B cell (primary cell): ENCODE measurements at regions not wholly inside any gene's neighbourhood (a gene's known extent, or its start where the extent isn't known, plus 50 kb on each side); places are given as distances from the start of the nearest gene placed in this dataset.

ENCODE experiments used
- EZH2 ChIP-seq: IDR thresholded peaks from 2 replicates; pipeline ENCODE4 v1.6.1; 2012; ENCODE audit warnings: borderline replicate concordance, low read depth, mild to moderate bottlenecking, moderate library complexity, low read length; ENCODE audit not compliant: insufficient read depth, poor library complexity, severe bottlenecking
- TF ChIP-seq, protein P1 (sequence below): fragments of 200-600 bp; IDR thresholded peaks from one replicate; pipeline ENCODE4 v1.8.0; 2022; ENCODE audit warnings: antibody characterized with exemption, mild to moderate bottlenecking

DNA sequence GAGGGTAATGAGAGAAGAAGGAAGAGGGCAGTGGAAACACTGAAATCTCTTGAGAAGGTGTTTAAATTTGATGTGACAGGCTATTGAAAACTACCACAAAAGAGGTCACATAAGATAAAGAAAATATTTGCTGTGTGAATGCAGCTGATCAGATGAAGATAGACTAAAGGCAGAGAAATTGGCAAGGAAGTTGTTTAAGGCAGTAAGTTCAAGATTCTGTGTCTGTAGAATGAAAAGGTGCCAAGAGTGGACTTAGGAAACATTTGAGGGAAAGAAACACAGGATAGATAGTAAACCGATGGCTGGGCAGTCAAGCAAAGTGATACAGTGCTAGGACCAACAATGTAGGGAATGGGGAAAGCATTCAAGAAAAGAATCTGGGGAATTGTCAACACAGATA is 332.3 kb upstream of the MARCKS start:
- TF ChIP-seq, protein P1, sequence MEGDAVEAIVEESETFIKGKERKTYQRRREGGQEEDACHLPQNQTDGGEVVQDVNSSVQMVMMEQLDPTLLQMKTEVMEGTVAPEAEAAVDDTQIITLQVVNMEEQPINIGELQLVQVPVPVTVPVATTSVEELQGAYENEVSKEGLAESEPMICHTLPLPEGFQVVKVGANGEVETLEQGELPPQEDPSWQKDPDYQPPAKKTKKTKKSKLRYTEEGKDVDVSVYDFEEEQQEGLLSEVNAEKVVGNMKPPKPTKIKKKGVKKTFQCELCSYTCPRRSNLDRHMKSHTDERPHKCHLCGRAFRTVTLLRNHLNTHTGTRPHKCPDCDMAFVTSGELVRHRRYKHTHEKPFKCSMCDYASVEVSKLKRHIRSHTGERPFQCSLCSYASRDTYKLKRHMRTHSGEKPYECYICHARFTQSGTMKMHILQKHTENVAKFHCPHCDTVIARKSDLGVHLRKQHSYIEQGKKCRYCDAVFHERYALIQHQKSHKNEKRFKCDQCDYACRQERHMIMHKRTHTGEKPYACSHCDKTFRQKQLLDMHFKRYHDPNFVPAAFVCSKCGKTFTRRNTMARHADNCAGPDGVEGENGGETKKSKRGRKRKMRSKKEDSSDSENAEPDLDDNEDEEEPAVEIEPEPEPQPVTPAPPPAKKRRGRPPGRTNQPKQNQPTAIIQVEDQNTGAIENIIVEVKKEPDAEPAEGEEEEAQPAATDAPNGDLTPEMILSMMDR, result no peak
- no peak for TF ChIP-seq EZH2
